GM12873 (cell line): ENCODE measurements at regions not wholly inside any gene's neighbourhood (a gene's known extent, or its start where the extent isn't known, plus 50 kb on each side); places are given as distances from the start of the nearest gene placed in this dataset.

Experiments used
- TF ChIP-seq, protein P1 (sequence below): IDR thresholded peaks from 2 replicates; pipeline ENCODE4 v1.5.1; 2012; ENCODE audit warnings: low read depth, mild to moderate bottlenecking, moderate library complexity, low read length, control low read depth; ENCODE audit not compliant: insufficient read depth; ENCODE audit errors: missing control alignments

- TF ChIP-seq, protein P1, sequence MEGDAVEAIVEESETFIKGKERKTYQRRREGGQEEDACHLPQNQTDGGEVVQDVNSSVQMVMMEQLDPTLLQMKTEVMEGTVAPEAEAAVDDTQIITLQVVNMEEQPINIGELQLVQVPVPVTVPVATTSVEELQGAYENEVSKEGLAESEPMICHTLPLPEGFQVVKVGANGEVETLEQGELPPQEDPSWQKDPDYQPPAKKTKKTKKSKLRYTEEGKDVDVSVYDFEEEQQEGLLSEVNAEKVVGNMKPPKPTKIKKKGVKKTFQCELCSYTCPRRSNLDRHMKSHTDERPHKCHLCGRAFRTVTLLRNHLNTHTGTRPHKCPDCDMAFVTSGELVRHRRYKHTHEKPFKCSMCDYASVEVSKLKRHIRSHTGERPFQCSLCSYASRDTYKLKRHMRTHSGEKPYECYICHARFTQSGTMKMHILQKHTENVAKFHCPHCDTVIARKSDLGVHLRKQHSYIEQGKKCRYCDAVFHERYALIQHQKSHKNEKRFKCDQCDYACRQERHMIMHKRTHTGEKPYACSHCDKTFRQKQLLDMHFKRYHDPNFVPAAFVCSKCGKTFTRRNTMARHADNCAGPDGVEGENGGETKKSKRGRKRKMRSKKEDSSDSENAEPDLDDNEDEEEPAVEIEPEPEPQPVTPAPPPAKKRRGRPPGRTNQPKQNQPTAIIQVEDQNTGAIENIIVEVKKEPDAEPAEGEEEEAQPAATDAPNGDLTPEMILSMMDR = no peak
Observed at GRCh38 chr7:80346704-80347103, 165.2 kb downstream of the GNAT3 start.

DNA sequence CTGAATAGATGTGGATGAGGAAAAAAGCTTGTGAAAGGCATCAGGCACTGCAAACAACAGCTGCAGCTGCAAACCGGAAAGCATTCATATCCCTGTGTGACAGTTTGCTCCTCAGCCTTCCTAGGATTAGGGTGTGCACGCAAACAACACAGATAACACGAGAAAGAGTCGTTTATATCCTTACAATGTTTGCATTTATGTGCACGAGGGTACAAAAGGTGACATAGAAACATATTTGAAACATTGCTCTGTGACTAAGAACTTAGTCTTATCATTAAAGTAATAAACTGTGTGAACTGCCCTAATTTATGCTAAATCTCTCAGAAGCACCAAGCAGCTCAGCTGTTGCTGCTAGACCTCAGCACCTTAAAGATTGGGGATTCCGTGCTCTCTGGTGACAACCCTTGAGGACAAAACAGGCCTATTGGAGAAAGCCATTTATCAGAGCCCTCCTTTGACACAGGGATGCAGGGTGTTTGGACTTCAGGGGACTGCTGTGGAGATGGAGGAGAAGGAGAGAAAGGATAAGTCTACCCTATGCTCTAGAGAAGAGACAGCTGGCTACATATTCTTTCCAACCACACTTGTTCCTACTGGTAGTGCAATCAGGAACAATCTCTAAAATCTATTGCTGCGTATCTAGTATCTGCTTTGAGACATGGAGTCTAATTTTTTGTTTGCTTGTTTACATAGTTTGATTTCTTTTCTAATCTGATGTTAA lies 176.2 kb downstream of the GNAT3 start:
- TF ChIP-seq, protein P1 = no peak

- TF ChIP-seq, protein P1 = no peak
Observed at GRCh38 chr7:80334908-80335307, 177.0 kb downstream of the GNAT3 start.

- TF ChIP-seq, protein P1 = no peak
Observed at GRCh38 chr7:80334196-80334595, 177.7 kb downstream of the GNAT3 start.

- TF ChIP-seq, protein P1 = no peak
Observed at GRCh38 chr7:80333040-80333439, 178.8 kb downstream of the GNAT3 start.

- TF ChIP-seq, protein P1 = no peak
Observed at GRCh38 chr7:80330434-80330833, 181.4 kb downstream of the GNAT3 start.

DNA sequence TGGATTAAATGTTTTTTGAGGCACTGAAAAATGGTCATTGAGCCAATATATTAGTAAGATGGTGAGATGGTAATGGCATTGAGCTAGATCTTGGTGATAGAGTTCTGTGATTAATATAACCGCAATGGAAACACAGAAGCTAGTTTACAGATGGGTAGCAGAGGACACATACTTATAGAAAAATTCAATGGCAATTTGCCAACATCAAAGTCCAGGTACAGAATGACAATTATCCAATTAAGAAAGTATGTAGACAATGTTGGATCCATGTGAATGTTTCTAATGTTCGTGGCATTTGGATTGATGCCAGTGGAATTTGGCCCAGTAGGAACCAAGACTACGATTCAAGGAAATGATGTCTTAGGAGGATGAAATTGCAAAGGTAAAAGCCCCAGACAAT lies 187.8 kb downstream of the GNAT3 start:
- TF ChIP-seq, protein P1 = no peak
